DMS 273 (cell line): ENCODE measurements at regions not wholly inside any gene's neighbourhood (a gene's known extent, or its start where the extent isn't known, plus 50 kb on each side); places are given as distances from the start of the nearest gene placed in this dataset.
A peak's percentile ranks its signal among the peaks of the same experiment; 100 is the strongest.
"Not testable (repeated sequence)": the region's sequence is repeated elsewhere in the genome, so short reads cannot be mapped to it uniquely, and the experiment has no call there.

Source experiments
- DNase-seq: peaks from one replicate; lab custom pipeline; 2025; ENCODE audit not compliant: unreplicated experiment; lab: John Stamatoyannopoulos, UW

GRCh38 chr5:97478483-97478882 lies 295.4 kb upstream of the RIOK2 start:
- no peak for DNase-seq

- DNase-seq = no peak
Measured at GRCh38 chr5:97480313-97480712, 297.3 kb upstream of the RIOK2 start.

GRCh38 chr5:97488126-97488668 lies 305.1 kb upstream of the RIOK2 start:
- no peak for DNase-seq

GRCh38 chr5:97489010-97489840 lies 306.2 kb upstream of the RIOK2 start:
- no peak for DNase-seq

GRCh38 chr5:97494465-97494864 lies 311.4 kb upstream of the RIOK2 start:
- no peak for DNase-seq

- no peak for DNase-seq
Measured at GRCh38 chr5:97495301-97495700, 312.3 kb upstream of the RIOK2 start.

GRCh38 chr5:97496037-97496436 lies 313.0 kb upstream of the RIOK2 start:
- no peak for DNase-seq

GRCh38 chr5:97498657-97499056 lies 315.6 kb upstream of the RIOK2 start:
- no peak for DNase-seq

- no peak for DNase-seq
Measured at GRCh38 chr5:97499605-97500004, 316.6 kb upstream of the RIOK2 start.

- DNase-seq = no peak
Measured at GRCh38 chr5:97501286-97501964, 318.4 kb upstream of the RIOK2 start.

GRCh38 chr5:97501965-97502305 lies 318.9 kb upstream of the RIOK2 start:
- DNase-seq = no peak

- DNase-seq = no peak
Measured at GRCh38 chr5:97508864-97509263, 325.8 kb upstream of the RIOK2 start.

- DNase-seq = not testable (repeated sequence)
Measured at GRCh38 chr5:97519565-97519964, 336.5 kb upstream of the RIOK2 start.

- not testable (repeated sequence) for DNase-seq
Measured at GRCh38 chr5:97523336-97523735, 340.3 kb upstream of the RIOK2 start.

- no peak for DNase-seq
Measured at GRCh38 chr5:97525780-97526179, 342.7 kb upstream of the RIOK2 start.

GRCh38 chr5:97528941-97529340 lies 345.9 kb upstream of the RIOK2 start:
- peak; percentile 80 for DNase-seq

GRCh38 chr5:97529354-97529985 lies 346.4 kb upstream of the RIOK2 start:
- no peak for DNase-seq

GRCh38 chr5:97531549-97531948 lies 348.5 kb upstream of the RIOK2 start:
- no peak for DNase-seq

- peak; percentile 65 for DNase-seq
Measured at GRCh38 chr5:97534166-97534565, 351.1 kb upstream of the RIOK2 start.

- DNase-seq = no peak
Measured at GRCh38 chr5:97536683-97537082, 353.6 kb upstream of the RIOK2 start.

GRCh38 chr5:97538912-97539311 lies 355.9 kb upstream of the RIOK2 start:
- no peak for DNase-seq

- DNase-seq = no peak
Measured at GRCh38 chr5:97541864-97542263, 358.8 kb upstream of the RIOK2 start.
